Pancreas (tissue), 10 donors: ENCODE measurements at regions not wholly inside any gene's neighbourhood (a gene's known extent, or its start where the extent isn't known, plus 50 kb on each side); places are given as distances from the start of the nearest gene placed in this dataset.

ENCODE experiments used
- ATAC-seq, 4 donors: fragments of 200-7000 bp; cut with Tn5 transposase; one replicate each; pipeline versions ENCODE4 v1.8.0 to v1.9.1; 2020; ENCODE audit warnings: mild to moderate bottlenecking in 4 of 4, moderate library complexity in 4 of 4
- DNase-seq, 6 donors: peaks; one replicate each; pipeline ENCODE4 v3.0.0-alpha.2; 2020
- FAIRE-seq: peaks from 2 replicates; lab custom pipeline; 2012; peaks lifted over from hg19 to GRCh38; lab: Jason Lieb, UNC
- H3K27ac ChIP-seq, 4 donors: fragments of 200-600 bp; sonication (generic); 1 replicate in 3 of 4; 2 replicates in 1 of 4; pipeline versions ENCODE4 v1.5.0 to v1.8.0; 2020
- H3K27me3 ChIP-seq, 4 donors: fragments of 200-600 bp; one replicate each; pipeline ENCODE4 v1.8.0; 2021
- H3K36me3 ChIP-seq, 3 donors: fragments of 200-600 bp; sonication (generic) in 1 of 3; one replicate each; pipeline versions ENCODE4 v1.5.0 to v1.8.0; 2020 to 2021
- H3K4me1 ChIP-seq, 3 donors: fragments of 200-600 bp; one replicate each; pipeline ENCODE4 v1.8.0; 2021
- H3K4me3 ChIP-seq, 4 donors: fragments of 200-600 bp; sonication (generic) in 2 of 4; one replicate each; pipeline versions ENCODE4 v1.5.0 to v1.8.0; 2020 to 2021
- H3K9me3 ChIP-seq, 4 donors: fragments of 200-600 bp; one replicate each; pipeline ENCODE4 v1.8.0; 2021
- WGBS, 2 donors: extraction: QIAGEN DNeasy Blood & Tissue Kit; methylation state at CpG; one replicate each; pipeline ENCODE4 v1.1.7; 2013; 5-methylcytosine and 5-hydroxymethylcytosine counted together
- intact Hi-C, 3 donors: fragments of 100-400 bp; cut with DNase I; formaldehyde crosslinking; loops; one replicate each; pipeline versions ENCODE4 v1.11.1 to v1.14.2; 2022
- TF ChIP-seq, protein P1 (sequence below), 4 donors: fragments of 200-600 bp; sonication (generic) in 3 of 4; IDR thresholded peaks; one replicate each; pipeline versions ENCODE4 v1.5.0 to v1.8.0; 2021; ENCODE audit warnings: antibody characterized with exemption in 4 of 4
- donor health status: healthy with polysubstance abuse.
- donor health status: DM: no; HTN: no; CAD: no; lungs with moderate emphysema.
- donor health status: DM: no; HTN: no; CAD: no.
- donor health status: control.
- donor health status: control.
- donor health status: Bipolar disorder and iron deficiency.
- donor health status: DM: yes; HTN: yes; CAD: no.
- donor health status: DM: no; HTN: no; CAD: no.
- donor health status: DM: no; HTN: no; CAD: no.
- donor health status: DM: yes; HTN: yes; CAD: no.

- Histone ChIP-seq H3K36me3 (no peaks in the 10 kb centered on the region), H3K27me3 (no peaks in the 10 kb centered on the region), H3K27ac (no peak overlapping the region), H3K4me3 (no peak overlapping the region), H3K9me3 (no peaks in the 10 kb centered on the region), H3K4me1 (no peaks in the 10 kb centered on the region)
- no peak for FAIRE-seq
- WGBS, 2 donors: 52 to 70% methylated on average over 5 of the region's 5 CpGs
- DNase-seq: no peak
- TF ChIP-seq, protein P1, sequence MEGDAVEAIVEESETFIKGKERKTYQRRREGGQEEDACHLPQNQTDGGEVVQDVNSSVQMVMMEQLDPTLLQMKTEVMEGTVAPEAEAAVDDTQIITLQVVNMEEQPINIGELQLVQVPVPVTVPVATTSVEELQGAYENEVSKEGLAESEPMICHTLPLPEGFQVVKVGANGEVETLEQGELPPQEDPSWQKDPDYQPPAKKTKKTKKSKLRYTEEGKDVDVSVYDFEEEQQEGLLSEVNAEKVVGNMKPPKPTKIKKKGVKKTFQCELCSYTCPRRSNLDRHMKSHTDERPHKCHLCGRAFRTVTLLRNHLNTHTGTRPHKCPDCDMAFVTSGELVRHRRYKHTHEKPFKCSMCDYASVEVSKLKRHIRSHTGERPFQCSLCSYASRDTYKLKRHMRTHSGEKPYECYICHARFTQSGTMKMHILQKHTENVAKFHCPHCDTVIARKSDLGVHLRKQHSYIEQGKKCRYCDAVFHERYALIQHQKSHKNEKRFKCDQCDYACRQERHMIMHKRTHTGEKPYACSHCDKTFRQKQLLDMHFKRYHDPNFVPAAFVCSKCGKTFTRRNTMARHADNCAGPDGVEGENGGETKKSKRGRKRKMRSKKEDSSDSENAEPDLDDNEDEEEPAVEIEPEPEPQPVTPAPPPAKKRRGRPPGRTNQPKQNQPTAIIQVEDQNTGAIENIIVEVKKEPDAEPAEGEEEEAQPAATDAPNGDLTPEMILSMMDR (IDR thresholded peaks at IDR 0.05): no peak
- intact Hi-C loops: no loop called here
- ATAC-seq: no peak
Measured at GRCh38 chr14:97748616-97749015, 951.4 kb downstream of the VRK1 start.

DNA sequence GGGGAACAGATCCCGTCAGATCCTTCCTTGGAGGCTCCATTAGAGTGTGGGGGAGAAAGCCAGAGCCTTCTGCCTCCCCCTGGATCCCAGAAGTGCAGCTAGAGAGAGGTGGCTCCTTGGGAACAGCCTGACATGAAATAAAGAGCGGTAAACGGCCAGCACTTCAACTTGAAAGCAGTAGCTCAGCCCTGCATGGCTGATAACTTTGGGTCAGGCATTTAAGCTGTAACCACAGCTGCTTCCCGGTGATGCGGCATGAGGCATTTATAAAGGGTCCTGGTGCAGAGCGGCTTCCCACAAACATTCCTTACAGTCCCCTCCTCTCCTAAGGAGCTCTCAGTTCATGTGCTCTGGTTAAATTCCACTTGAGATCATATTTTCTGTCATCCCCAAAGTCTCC lies 960.3 kb downstream of the VRK1 start:
- 53 to 69% methylated on average over 6 of the region's 6 CpGs for WGBS, 2 donors
- Histone ChIP-seq H3K4me3 (no peak overlapping the region), H3K9me3 (no peaks in the 10 kb centered on the region), H3K27ac (no peak overlapping the region), H3K27me3 (peaks cover 0 to 5% (median 0%) of the 10 kb centered on the region in 4 donors), H3K4me1 (no peaks in the 10 kb centered on the region), H3K36me3 (no peaks in the 10 kb centered on the region)
- ATAC-seq (no peak), FAIRE-seq (no peak), DNase-seq (no peak)
- intact Hi-C loops: no loop called here
- TF ChIP-seq, protein P1 (IDR thresholded peaks at IDR 0.05): no peak

DNA sequence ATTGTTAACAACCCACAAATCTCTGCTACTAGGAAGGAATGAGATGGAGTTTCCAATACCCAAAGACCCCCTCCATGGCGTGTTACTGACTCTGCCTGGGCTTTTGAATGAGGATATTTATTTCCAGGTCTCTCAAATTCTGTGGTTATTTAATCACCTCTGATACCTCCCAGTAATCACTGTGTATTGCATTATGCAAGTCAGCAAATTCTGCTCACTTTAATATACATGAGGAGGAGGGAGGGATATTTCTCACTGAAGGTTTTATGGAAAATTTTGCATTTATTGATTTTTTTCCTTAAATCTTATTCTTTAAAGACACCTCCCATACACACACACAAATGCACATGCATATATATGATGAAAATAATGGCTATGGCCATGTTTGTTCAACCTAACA lies 962.9 kb downstream of the VRK1 start:
- Histone ChIP-seq H3K4me1 (no peaks in the 10 kb centered on the region), H3K9me3 (no peaks in the 10 kb centered on the region), H3K27ac (no peak overlapping the region), H3K36me3 (no peaks in the 10 kb centered on the region), H3K27me3 (peaks cover 0 to 5% (median 0%) of the 10 kb centered on the region in 4 donors), H3K4me3 (no peak overlapping the region)
- TF ChIP-seq, protein P1 (IDR thresholded peaks at IDR 0.05): no peak
- ATAC-seq (no peak), FAIRE-seq (no peak), DNase-seq (no peak)
- 42 to 58% methylated on average over 1 of the region's 1 CpG for WGBS, 2 donors
- intact Hi-C loops: no loop called here

DNA sequence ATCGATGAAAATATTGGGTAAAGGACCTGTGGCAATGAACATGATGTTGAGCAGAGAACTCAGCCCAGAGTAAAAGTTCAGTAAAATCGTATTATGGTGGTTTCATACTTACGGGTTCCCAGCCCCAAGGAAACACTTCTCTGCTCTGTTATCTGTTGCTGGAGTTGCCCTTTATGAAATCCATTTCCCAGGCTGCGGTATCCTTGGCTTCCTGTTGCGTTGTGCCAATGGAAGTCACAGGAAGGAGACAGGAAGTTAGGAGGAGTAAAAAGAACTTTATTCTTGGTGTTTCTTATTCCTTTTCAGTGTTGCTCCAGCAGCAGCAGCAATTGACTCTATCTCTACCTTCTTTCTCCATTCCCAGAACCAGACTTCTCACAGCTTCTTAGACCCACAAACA lies 965.2 kb downstream of the VRK1 start:
- TF ChIP-seq, protein P1 (IDR thresholded peaks at IDR 0.05): no peak
- Histone ChIP-seq H3K4me3 (no peak overlapping the region), H3K9me3 (no peaks in the 10 kb centered on the region), H3K4me1 (no peaks in the 10 kb centered on the region), H3K27me3 (peaks cover 0 to 5% (median 0%) of the 10 kb centered on the region in 4 donors), H3K36me3 (no peaks in the 10 kb centered on the region), H3K27ac (no peak overlapping the region)
- FAIRE-seq (no peak), DNase-seq (no peak), ATAC-seq (no peak)
- intact Hi-C loops: no loop called here
- 47 to 62% methylated on average over 5 of the region's 5 CpGs for WGBS, 2 donors

- DNase-seq: no peak
- H3K4me1 ChIP-seq: no peaks in the 10 kb centered on the region
- H3K4me3 ChIP-seq: no peak overlapping the region
- TF ChIP-seq, protein P1 (IDR thresholded peaks at IDR 0.05): no peak
- FAIRE-seq: no peak
- no peak overlapping the region for H3K27ac ChIP-seq
- ATAC-seq: peak in 3 of 4 donors; percentile 15 to 53 (median 35)
- H3K27me3 ChIP-seq: no peaks in the 10 kb centered on the region
- intact Hi-C loops: no loop called here
- 36 to 48% methylated on average over 8 of the region's 8 CpGs for WGBS, 2 donors
- H3K36me3 ChIP-seq: no peaks in the 10 kb centered on the region
- H3K9me3 ChIP-seq: no peaks in the 10 kb centered on the region
Measured at GRCh38 chr14:97771340-97772045, 974.3 kb downstream of the VRK1 start.
